ENCODE measurements at regions not wholly inside any gene's neighbourhood (a gene's known extent, or its start where the extent isn't known, plus 50 kb on each side); places are given as distances from the start of the nearest gene placed in this dataset.

- TF ChIP-seq, protein P1, sequence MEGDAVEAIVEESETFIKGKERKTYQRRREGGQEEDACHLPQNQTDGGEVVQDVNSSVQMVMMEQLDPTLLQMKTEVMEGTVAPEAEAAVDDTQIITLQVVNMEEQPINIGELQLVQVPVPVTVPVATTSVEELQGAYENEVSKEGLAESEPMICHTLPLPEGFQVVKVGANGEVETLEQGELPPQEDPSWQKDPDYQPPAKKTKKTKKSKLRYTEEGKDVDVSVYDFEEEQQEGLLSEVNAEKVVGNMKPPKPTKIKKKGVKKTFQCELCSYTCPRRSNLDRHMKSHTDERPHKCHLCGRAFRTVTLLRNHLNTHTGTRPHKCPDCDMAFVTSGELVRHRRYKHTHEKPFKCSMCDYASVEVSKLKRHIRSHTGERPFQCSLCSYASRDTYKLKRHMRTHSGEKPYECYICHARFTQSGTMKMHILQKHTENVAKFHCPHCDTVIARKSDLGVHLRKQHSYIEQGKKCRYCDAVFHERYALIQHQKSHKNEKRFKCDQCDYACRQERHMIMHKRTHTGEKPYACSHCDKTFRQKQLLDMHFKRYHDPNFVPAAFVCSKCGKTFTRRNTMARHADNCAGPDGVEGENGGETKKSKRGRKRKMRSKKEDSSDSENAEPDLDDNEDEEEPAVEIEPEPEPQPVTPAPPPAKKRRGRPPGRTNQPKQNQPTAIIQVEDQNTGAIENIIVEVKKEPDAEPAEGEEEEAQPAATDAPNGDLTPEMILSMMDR (IDR thresholded peaks at IDR 0.05) = no peak
- TF ChIP-seq ZFX (IDR thresholded peaks at IDR 0.05; ENCODE audit: borderline replicate concordance) = no peak
Measured at GRCh38 chr3:87549208-87549607, 272.8 kb upstream of the POU1F1 start.
